GM12865 (cell line): ENCODE measurements at regions not wholly inside any gene's neighbourhood (a gene's known extent, or its start where the extent isn't known, plus 50 kb on each side); places are given as distances from the start of the nearest gene placed in this dataset.
"Not testable (repeated sequence)": the region's sequence is repeated elsewhere in the genome, so short reads cannot be mapped to it uniquely, and the experiment has no call there.

Experiments used
- DNase-seq: peaks from one replicate; pipeline ENCODE4 v3.0.0; 2010; ENCODE audit warnings: low read depth
- H3K4me3 ChIP-seq: 2 replicates; pipeline ENCODE4 v1.5.1; 2011; ENCODE audit warnings: mild to moderate bottlenecking, low read depth, low read length, control low read depth
- TF ChIP-seq, protein P1 (sequence below): IDR thresholded peaks from 2 replicates; pipeline ENCODE4 v1.5.1; 2011; ENCODE audit warnings: low read length, control low read depth, low read depth, inconsistent platforms; ENCODE audit not compliant: insufficient read depth; ENCODE audit errors: missing control alignments

DNA sequence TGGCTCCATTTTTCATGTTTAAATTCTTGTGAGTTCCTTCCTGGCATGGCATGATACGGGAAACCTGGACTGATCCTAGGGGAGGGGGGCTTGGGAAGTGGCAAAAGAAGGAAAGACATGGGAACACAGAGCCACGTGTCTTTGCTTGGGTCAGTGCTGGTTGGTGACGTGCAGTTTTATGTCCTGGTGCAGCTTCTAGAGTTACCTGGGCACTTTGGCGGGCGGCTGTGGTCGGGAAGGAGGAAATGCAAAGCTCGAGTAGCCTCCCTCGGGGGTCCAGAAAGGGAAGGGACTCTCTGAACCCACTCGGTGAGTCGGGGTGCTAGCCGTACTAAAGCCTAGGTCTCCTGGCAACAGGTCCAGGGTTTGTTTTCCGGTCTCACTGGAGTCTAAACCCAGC is 94.6 kb downstream of the APOB start:
- TF ChIP-seq, protein P1, sequence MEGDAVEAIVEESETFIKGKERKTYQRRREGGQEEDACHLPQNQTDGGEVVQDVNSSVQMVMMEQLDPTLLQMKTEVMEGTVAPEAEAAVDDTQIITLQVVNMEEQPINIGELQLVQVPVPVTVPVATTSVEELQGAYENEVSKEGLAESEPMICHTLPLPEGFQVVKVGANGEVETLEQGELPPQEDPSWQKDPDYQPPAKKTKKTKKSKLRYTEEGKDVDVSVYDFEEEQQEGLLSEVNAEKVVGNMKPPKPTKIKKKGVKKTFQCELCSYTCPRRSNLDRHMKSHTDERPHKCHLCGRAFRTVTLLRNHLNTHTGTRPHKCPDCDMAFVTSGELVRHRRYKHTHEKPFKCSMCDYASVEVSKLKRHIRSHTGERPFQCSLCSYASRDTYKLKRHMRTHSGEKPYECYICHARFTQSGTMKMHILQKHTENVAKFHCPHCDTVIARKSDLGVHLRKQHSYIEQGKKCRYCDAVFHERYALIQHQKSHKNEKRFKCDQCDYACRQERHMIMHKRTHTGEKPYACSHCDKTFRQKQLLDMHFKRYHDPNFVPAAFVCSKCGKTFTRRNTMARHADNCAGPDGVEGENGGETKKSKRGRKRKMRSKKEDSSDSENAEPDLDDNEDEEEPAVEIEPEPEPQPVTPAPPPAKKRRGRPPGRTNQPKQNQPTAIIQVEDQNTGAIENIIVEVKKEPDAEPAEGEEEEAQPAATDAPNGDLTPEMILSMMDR = no peak
- DNase-seq = no peak
- H3K4me3 ChIP-seq = no peak overlapping the region

DNA sequence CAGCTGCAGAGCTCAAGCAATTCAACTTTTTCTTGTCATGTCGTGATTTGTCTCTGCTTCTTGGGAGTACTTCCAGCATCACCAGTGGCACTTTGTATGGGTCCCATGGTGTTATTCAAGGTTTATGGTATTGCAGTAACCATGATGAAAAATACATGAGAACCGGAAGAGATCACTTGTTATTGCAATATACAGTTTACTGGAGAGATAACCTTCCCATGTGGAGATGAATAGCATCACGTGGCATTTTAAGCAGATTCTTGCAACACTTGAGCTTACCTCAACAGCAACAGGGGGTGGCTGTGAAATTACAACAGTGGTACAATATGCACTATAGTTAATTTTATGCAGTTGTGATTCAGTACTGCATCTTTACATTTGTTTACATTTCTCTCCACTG is 97.4 kb downstream of the APOB start:
- DNase-seq = no peak
- TF ChIP-seq, protein P1 = no peak
- no peak overlapping the region for H3K4me3 ChIP-seq

DNA sequence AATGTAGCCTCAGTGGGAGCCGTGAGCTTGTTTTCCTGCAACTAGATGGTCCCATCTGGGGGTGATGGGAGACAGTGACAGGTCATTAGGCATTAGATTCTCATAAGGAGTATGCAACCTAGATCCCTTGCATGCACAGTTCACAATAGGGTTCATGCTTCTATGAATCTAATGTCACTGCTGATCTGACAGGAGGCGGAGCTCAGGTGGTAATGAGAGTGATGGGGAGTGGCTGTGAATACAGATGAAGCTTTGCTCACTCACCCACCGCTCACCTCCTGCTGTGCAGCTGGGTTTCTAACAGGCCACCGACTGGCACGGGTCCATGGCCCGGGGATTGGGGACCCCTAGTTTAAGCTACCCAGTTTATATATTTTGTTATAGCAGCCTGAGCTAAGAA is 100.2 kb downstream of the APOB start:
- H3K4me3 ChIP-seq, DNase-seq: not testable (repeated sequence)

DNA sequence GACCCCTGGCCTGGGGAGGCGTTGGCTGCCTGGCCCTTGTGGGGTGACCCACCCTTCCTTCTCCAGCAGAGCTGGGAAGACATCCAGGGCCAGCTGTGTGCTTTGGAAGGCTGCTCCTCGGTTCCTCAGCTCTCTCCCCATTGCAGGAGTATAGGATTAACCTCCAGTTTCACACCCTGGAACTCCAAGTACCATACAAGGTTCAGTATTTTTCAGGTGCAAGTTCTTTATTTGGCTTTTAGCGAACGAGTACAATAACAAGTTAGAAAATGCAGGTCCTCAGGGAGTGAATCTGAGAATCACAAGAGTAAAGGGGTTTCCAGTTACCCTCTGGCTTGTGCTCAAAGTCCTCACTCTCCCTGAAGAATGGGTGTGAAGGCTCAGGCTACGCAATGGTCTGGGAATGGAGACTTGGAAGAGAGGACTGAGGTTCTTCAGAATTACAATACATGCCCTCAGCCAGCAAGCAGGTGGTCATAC is 101.2 kb downstream of the APOB start:
- H3K4me3 ChIP-seq = no peak overlapping the region
- TF ChIP-seq, protein P1 = no peak
- DNase-seq = no peak

DNA sequence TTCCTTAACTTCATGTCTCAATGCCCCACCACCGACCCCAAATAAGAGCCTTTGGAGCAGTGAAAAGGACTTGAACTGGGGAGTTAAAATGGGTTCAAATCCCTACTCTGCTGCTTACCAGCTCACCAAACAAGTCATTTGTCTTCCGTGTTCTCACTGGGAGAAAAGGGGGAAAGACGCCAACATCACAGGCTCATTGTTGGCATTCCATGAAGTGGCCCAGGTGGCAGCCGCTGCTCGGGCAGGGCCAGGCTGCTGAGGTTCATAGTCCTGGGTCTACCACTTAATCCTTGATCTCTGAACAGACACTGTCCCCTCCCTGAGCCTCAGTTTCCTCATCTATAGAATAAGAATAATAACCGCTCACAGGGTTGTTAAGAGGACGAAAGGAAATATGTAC is 103.0 kb downstream of the APOB start:
- H3K4me3 ChIP-seq = no peak overlapping the region

DNA sequence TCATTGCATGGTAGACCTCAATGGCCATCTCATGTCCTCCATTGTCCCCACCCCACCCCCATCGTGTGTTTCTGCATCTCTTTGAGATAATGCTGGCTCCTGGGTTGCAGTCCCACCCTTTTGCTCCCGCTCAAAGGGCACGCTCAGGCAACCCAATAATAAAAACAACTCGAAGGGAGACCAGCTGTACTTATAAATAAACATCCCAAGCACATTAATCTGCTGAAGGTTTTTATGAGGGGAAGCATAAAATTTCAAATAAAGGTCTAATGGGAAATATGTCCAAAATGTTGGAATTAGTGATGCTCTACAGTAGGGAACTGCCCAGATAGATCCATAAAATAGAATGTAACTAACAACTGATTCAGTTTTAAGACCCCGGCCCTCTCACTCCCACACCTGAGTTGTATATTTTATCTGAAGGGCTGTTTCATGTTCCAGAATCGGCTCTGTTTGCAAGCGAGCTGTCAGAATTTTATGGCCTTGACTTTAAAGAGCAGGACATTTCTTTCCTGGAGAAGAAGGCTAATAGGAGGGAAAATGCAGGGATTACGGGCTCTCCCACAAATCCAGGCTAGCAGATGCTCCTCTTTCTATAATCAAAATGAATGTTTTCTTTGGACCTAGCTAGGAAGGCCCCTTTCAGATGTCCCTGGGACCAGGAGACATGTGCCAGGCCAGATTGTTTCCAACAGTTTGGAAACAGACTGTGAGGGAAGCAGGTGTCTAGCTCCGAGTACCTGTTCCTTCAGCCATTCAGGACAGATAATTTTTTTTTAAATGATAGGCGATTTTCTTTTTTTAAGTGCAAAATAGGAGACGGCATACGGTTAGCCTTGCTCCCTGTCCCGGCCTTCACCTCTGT is 103.7 kb downstream of the APOB start:
- no peak for DNase-seq
- no peak overlapping the region for H3K4me3 ChIP-seq
- TF ChIP-seq, protein P1 = no peak

More for the DNA sequence above, 103.0 kb downstream of the APOB start:
- no peak for DNase-seq
- TF ChIP-seq, protein P1 = no peak

DNA sequence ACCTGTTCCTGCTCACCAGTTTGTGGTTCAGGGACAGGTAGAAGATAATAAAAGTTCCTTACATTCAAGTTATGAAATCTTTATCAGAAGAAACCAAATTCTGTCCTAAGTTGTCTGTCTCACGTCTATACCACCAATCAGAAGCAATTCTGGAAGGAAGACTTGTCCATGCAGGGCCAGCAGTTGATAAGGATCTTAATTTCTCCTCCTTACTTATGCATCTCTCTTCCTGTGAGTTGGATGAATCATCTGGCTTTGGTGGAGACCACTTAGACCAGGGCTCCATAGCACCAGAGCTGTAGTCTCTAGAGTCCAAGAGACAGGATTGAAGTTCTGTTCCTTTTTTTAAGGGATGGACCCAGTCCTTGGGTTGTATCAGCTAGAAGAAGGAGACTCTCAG is 106.5 kb downstream of the APOB start:
- TF ChIP-seq, protein P1 = no peak
- DNase-seq = no peak
- H3K4me3 ChIP-seq = no peak overlapping the region
